Activated T-helper 1 cell treated with Interleukin-2 at 50 U/mL for 16 hours (primary cell): ENCODE measurements at regions not wholly inside any gene's neighbourhood (a gene's known extent, or its start where the extent isn't known, plus 50 kb on each side); places are given as distances from the start of the nearest gene placed in this dataset.

Experiments
- DNase-seq: peaks from one replicate; pipeline ENCODE4 v3.0.0-alpha.2; 2020; ENCODE audit warnings: low read depth

DNA sequence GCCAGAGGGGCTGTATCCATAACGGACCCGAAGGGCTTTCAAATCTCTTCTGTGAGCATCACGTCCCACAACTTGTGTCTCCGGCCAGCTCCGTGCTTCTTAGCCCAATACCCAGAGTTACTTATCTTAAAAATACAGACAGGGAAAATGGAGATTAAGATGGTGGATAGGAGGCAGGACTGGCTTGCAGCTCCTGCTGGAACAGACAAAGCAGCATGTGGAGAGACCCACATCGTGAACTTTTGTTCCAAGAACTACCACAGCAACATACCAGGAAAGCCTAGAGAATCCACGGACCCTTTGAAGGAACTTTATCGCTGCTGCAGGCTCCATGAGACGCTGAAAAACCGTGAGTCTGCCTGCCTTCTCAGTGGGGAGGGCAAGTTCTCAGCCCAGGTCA lies 113.7 kb downstream of the RNASET2 start:
- no peak for DNase-seq

GRCh38 chr6:166841216-166841615 lies 115.1 kb downstream of the RNASET2 start:
- DNase-seq: no peak

DNA sequence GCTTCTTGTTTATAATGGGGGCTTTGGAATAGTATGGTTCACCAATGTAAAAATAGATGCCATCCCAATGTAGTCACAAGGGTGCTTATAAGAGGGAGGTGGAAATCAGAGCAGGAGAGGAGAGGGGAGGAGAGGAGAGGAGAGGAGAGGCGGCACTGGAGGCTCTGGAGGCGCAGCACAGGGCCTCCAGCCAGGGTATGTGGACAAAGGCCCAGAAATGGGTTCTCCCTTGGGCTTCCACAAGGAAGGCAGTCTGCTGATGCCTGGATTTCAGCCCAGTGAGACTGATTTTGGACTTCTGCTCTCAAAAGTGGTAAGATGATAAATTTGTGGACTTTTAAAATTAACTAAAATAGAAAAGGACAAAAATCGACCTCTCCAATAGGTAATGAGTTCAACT lies 116.8 kb downstream of the RNASET2 start:
- no peak for DNase-seq

DNA sequence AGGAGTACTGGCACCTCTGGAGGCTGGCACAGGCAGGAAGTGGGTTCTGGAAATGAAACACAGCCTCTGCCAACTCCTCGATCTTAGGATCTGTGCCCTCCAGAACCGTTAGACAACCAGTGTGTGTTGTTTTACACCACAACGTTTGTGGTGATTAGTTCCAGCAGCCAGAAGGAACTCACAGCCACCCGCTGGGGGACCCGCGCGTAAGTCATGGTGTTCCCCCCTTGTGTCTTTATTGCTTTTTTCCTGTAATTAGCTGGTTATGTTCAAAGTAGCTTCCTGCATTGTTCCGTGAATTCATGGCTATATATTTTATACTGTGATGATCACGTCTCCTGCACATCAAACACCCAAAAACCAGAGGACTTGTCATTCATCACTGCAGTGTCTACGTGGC lies 117.4 kb downstream of the RNASET2 start:
- DNase-seq: no peak

DNA sequence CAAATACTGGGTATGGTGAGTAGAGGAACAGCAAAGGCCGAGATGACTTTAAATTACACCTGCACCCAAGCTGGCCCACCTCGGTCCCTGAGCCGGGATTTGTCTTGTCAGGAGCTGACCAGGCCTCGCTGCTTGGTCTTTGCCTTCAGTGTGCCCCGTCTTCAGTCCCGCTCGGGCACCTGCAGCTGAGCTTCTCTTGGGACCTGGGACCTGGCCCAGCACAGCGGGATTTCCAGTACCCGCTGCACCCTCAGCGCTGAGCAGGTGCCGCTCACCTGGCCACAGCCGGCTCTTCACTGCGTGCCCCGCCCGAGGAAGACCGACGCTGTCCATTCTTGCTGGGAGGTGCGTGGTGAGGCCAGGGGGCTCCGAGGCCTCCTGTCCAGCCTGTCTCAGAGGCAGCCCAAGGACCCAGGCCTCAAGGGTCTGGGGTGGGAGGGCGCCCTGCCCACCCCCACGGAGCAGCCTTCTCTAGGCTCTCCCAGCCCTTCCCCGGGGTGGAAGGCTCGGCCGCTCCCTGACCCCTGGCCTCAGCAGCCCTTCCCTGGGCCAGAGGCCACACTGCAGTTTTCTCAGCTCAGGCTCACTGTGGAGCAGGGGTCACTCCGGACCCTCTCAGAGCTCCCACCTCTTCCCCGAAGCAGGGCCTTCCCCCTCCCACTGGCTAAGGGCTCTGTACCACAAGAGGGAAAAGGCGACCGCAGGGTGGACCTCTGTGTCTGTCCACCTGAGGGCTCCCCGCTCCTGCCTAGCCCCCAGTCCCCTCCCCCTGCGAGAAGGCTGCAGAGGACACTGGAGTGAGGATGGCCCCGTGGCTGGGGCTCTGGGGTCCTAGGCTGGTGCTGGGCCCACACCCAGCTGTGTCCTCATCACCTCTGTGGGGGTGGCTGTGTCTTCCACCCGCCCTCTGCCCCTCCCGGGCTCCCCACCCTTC lies 119.3 kb downstream of the RNASET2 start:
- no peak for DNase-seq

DNA sequence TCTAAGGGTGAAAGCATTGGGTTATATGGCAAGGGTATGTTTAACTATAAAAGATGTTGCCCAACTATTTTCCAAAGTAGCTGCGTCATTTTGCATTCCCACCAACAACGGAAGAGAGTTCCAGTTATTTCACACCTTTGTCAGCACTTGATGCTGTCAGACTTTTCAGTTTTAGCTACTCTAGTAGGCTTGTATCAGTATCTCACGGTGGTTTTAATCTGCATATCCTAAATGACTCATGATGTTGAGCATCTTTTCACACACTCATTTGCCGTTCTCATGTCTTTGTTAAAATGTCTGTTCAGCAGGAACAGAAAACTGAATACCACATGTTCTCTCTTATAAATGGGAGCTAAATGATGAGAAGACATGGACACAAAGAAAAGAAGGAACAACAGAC lies 122.3 kb downstream of the RNASET2 start:
- no peak for DNase-seq

- DNase-seq: no peak
Measured at GRCh38 chr6:166830891-166831363, 125.4 kb downstream of the RNASET2 start.

DNA sequence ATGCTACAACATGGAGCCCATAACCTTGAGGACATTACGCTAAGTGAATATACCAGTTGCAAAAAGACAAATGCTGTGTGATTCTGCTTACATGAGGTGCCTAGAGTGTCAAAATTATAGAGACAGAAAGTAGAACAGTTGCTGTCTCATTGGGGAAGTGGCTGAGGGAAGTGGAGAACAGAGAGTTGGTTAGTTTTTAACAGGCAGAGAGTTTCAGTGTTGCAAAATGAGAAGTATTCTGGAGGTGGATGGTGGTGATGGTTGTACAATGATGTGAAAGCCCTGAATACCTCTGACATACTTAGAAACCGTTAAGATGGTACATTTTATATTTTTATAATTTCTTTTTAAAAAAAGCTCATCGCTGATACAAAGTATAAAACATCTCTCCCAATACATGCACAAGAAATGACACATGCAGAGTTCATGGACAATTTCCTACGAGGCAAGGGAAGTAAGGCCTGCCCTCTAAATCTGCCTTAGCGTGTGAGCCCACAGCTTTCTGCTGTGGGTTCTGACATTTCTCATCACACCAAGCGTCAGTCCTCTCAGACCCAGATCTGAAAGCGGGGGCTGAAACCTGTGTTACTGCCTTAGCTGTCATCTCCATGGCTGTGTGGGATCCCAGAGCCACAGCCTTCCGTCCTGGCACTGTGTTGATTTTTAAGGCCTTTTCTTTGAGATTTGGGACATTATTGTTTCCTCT lies 126.0 kb downstream of the RNASET2 start:
- DNase-seq: no peak

DNA sequence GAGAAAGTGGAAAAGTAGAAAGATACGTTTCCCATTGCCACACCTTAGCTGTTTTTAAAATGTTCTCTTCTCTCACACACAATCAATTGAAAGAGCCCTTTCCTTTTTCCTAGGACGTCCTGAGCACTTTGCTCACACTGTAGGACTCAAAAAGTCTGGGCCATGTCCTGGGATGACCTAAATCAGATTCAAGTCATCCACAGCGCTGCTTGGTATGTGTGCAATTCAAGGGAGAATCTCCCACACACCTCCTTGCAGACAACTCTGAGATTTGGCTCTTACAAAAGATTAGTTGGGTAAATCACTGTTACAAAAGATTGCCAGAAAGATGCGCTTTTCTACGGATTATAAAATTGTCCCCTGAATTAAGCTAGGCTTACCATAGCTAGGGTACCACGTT lies 130.1 kb downstream of the RNASET2 start:
- no peak for DNase-seq

- no peak for DNase-seq
Measured at GRCh38 chr6:166825553-166826145, 130.7 kb downstream of the RNASET2 start.

- DNase-seq: no peak
Measured at GRCh38 chr6:166824880-166825250, 131.5 kb downstream of the RNASET2 start.

DNA sequence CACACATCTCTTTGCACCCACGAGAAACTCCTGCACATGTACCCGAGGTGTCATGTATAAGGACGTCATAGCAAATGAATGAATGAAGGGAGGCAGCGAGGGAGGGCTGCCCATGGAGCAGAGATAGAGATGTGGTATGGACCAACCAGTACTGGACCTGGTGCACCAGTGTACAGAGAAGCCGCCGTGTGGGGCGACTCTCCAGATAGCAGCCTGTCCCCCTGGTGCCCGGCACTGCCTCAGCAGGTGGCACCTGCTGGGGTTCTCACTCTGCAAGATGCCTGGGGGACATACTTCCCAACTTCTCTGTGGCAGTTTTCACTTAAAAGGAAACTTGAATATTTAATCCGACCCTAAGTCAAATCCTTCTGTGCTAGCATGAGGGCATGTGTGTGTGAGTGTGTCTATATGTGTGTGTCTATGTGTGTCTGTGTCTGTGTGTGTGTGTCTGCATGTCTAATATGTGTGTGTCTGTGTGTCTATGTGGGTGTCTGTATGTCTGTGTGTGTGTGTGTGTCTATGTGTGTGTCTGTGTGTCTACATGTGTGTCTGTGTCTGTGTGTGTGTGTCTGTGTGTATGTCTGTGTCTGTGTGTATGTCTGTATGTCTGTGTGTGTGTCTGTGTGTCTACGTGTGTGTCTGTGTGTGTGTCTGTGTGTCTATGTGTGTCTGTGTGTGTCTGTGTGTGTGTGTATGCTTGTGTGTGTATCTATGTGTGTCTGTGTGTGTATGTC lies 132.0 kb downstream of the RNASET2 start:
- no peak for DNase-seq

DNA sequence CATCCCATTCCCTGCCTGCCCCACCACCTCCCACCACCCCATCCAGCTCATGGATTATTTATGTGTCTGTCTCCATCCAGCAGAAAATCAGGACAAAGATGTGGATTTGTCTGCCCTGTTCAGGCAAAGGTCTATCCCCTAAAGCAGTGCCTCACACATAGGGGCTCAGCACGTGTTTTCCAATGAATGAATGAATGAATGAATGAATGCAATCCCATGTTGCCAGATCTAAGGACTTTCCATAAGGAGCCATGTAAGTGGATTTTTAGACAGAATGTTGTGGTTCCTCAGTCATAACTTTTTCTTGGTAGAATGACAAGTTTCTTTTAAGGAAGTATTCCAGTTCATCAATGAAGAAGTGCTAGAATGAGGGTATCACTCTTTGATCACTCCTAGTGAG lies 133.7 kb downstream of the RNASET2 start:
- no peak for DNase-seq

- no peak for DNase-seq
Measured at GRCh38 chr6:166820483-166820882, 135.9 kb downstream of the RNASET2 start.

DNA sequence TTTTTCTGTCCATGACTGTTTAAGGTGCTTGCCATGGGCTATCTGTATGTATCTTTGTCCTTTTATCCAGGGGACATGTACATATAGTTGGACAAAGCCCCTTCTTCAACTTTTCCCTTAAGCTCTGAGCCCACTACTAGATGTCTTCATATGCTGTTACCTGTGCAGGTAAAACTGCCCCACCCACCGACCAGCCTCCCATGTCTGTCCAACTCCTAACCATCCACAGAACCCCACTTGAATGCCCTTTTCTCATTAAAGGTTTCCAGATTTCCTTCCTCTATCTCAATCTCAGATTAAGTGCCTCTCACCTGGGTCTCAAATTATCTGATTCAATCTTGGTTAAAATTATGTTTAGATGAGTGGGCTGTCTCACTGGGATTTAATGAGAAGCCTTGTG lies 136.3 kb downstream of the RNASET2 start:
- no peak for DNase-seq

GRCh38 chr6:166815629-166816028 lies 140.7 kb downstream of the RNASET2 start:
- DNase-seq: no peak

DNA sequence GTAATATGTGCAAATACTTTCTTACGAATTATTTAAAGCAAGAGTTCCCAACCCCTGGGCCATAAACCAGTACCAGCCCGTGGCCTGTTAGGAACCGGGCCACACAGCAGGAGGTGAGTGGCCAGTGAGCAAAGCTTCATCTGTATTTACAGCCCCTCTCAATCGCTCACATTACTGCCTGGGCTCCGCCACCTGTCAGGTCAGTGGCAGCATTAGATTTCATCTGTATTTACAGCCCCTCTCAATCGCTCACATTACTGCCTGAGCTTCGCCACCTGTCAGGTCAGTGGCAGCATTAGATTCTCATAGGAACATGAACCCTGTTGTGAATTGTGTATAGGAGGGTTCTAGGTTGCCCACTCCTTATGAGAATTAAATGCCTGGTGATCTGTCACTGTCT lies 142.0 kb downstream of the RNASET2 start:
- DNase-seq: no peak

DNA sequence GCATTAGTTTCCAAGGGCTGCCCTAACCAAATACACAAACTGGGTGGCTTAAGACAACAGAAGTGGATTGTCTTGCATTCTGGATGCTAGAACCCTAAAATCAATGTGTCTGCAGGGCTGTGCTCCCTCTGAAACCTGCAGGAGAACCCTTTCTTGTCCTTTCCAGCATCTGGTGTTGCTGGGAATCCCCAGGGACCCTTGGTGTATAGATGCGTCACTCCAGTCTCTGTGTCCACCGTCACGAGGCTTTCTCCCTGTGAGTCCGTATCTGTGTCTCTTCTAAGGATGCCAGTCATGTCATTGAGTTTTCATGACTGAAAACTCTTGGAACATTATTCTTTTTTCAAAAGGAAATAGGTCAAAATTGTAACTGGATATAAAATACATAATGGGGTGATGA lies 142.9 kb downstream of the RNASET2 start:
- DNase-seq: no peak

- no peak for DNase-seq
Measured at GRCh38 chr6:166810864-166811263, 145.5 kb downstream of the RNASET2 start.

DNA sequence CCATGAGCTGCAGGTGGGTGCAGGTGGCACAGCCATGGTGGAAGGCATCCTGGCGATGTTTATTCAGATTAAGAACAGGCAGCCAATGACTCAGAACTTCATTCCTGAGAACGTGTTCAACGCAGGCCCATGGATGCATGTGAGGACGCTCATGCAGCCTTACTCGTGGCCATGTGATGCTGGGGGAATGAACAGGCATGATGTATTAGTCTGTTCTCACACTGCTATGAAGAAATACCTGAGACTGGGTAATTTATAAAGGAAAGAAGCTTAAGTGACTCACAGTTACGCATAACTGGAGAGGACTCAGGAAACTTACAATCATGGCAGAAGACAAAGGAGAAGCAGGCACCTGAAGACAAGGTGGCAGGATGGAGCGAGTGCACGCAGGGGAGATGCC lies 146.6 kb downstream of the RNASET2 start:
- DNase-seq: no peak

- no peak for DNase-seq
Measured at GRCh38 chr6:166806962-166807757, 149.2 kb downstream of the RNASET2 start.
